WTC11 (cell line): ENCODE measurements at regions not wholly inside any gene's neighbourhood (a gene's known extent, or its start where the extent isn't known, plus 50 kb on each side); places are given as distances from the start of the nearest gene placed in this dataset.

Source experiments
- ATAC-seq: fragments of 200-7000 bp; cut with Tn5 transposase; 2 replicates; pipeline ENCODE4 v1.10.0; 2021; ENCODE audit warnings: mild to moderate bottlenecking, moderate library complexity
- CTCF ChIA-PET: fragments of 300-600 bp; sonication (Branson Sonifier 250); formaldehyde crosslinking; loops from one replicate; lab custom pipeline; 2021; ENCODE audit warnings: antibody characterized with exemption; lab: Charles Lee
- POLR2A ChIA-PET: fragments of 350-600 bp; sonication (Branson Sonifier 250); formaldehyde crosslinking; loops from one replicate; lab custom pipeline; 2021; ENCODE audit warnings: antibody characterized with exemption; lab: Charles Lee
- DNase-seq: peaks from one replicate; pipeline ENCODE4 v3.0.0; 2021; ENCODE audit warnings: low spot score
- H3K27ac Mint-ChIP-seq: 2 replicates; pipeline ENCODE4 v1.8.0; 2021; ENCODE audit warnings: mixed read lengths
- H3K27me3 Mint-ChIP-seq: 2 replicates; pipeline ENCODE4 v1.8.0; 2021; ENCODE audit warnings: low read depth, mild to moderate bottlenecking, moderate library complexity, mixed read lengths
- H3K36me3 Mint-ChIP-seq: 2 replicates; pipeline ENCODE4 v1.8.0; 2021; ENCODE audit warnings: mixed read lengths
- H3K4me1 Mint-ChIP-seq: 2 replicates; pipeline ENCODE4 v1.8.0; 2022; ENCODE audit warnings: mixed read lengths
- H3K4me3 Mint-ChIP-seq: 2 replicates; pipeline ENCODE4 v1.8.0; 2021; ENCODE audit warnings: mild to moderate bottlenecking, moderate library complexity, mixed read lengths
- H3K9me3 Mint-ChIP-seq: 2 replicates; pipeline ENCODE4 v1.8.0; 2021; ENCODE audit warnings: mixed read lengths
- ESRRA ChIP-seq: sonication (generic); formaldehyde crosslinking; IDR thresholded peaks from 2 replicates; pipeline ENCODE4 v1.8.1; 2022; ENCODE audit warnings: mild to moderate bottlenecking, missing genetic modification reagents, borderline replicate concordance
- GRHL2 ChIP-seq: fragments of 250-450 bp; sonication (Bioruptor Pico); IDR thresholded peaks from 2 replicates; pipeline ENCODE4 v1.8.0; 2022; ENCODE audit warnings: mild to moderate bottlenecking, moderate library complexity; ENCODE audit not compliant: insufficient replicate concordance, severe bottlenecking
- NFATC4 ChIP-seq: fragments of 250-450 bp; sonication (Bioruptor Pico); IDR thresholded peaks from 2 replicates; pipeline ENCODE4 v1.9.0; 2021; ENCODE audit warnings: mild to moderate bottlenecking
- NFE2L1 ChIP-seq: sonication (generic); formaldehyde crosslinking; IDR thresholded peaks from 2 replicates; pipeline ENCODE4 v1.8.1; 2023; ENCODE audit warnings: missing genetic modification reagents
- OVOL2 ChIP-seq: fragments of 250-450 bp; sonication (Bioruptor Pico); IDR thresholded peaks from 2 replicates; pipeline ENCODE4 v1.9.0; 2021; ENCODE audit warnings: mild to moderate bottlenecking, borderline replicate concordance
- RELA ChIP-seq: sonication (generic); formaldehyde crosslinking; IDR thresholded peaks from 2 replicates; pipeline ENCODE4 v1.8.1; 2022; ENCODE audit warnings: missing genetic modification reagents, mild to moderate bottlenecking, borderline replicate concordance
- SMAD4 ChIP-seq: sonication (generic); formaldehyde crosslinking; IDR thresholded peaks from 2 replicates; pipeline ENCODE4 v1.8.0; 2022; ENCODE audit warnings: mild to moderate bottlenecking, missing genetic modification reagents
- SOX15 ChIP-seq: fragments of 250-450 bp; sonication (Bioruptor Pico); IDR thresholded peaks from 2 replicates; pipeline ENCODE4 v1.9.0; 2021; ENCODE audit warnings: mild to moderate bottlenecking
- ZNF121 ChIP-seq: sonication (generic); formaldehyde crosslinking; IDR thresholded peaks from 2 replicates; pipeline ENCODE4 v1.8.0; 2023; ENCODE audit warnings: missing genetic modification reagents
- TF ChIP-seq, protein P1 (sequence below): fragments of 200-600 bp; IDR thresholded peaks from 2 replicates; pipeline ENCODE4 v1.8.0; 2022; ENCODE audit warnings: antibody characterized with exemption
- TF ChIP-seq, protein P2 (sequence below): fragments of 250-450 bp; sonication (Bioruptor Pico); IDR thresholded peaks from 2 replicates; pipeline ENCODE4 v1.9.0; 2021; ENCODE audit warnings: moderate library complexity, mild to moderate bottlenecking, inconsistent platforms, borderline replicate concordance
- TF ChIP-seq, protein P3 (sequence below): sonication (generic); formaldehyde crosslinking; IDR thresholded peaks from 2 replicates; pipeline ENCODE4 v1.8.1; 2023; ENCODE audit warnings: mild to moderate bottlenecking, missing genetic modification reagents, borderline replicate concordance
- TF ChIP-seq, protein P4 (sequence below): sonication (generic); formaldehyde crosslinking; IDR thresholded peaks from 2 replicates; pipeline ENCODE4 v1.8.1; 2023; ENCODE audit warnings: mild to moderate bottlenecking, missing genetic modification reagents
- TF ChIP-seq, protein P5 (sequence below): sonication (generic); formaldehyde crosslinking; IDR thresholded peaks from 2 replicates; pipeline ENCODE4 v1.8.1; 2022; ENCODE audit warnings: mild to moderate bottlenecking, moderate library complexity, missing genetic modification reagents
- TF ChIP-seq, protein P6 (sequence below): fragments of 250-450 bp; sonication (Bioruptor Pico); IDR thresholded peaks from 2 replicates; pipeline ENCODE4 v1.9.0; 2021; ENCODE audit warnings: mild to moderate bottlenecking, borderline replicate concordance
- TF ChIP-seq, protein P7 (sequence below): sonication (generic); formaldehyde crosslinking; IDR thresholded peaks from 2 replicates; pipeline ENCODE4 v1.8.1; 2022; ENCODE audit warnings: mild to moderate bottlenecking, missing genetic modification reagents, moderate library complexity, borderline replicate concordance

DNA sequence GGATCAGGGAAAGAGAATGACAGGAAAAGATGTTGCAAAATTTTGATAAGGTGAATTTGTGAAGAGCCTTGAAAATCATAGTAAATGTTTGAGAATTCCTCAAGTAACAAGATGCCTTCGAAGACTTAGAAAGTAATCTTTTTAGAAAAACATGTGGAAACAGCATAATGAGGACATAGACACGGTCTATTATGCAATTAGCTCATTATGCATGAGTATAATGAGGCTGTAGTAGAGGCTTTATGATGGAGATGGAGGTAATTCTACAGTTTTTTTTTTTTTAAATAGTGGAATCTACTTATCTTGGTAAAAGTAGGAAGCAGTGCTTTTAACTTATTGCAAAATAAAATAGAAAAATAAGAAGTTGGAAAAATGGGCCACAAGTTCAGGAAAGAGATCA, 1329.1 kb upstream of the SPRY2 start (continued):
- TF ChIP-seq, protein P1, sequence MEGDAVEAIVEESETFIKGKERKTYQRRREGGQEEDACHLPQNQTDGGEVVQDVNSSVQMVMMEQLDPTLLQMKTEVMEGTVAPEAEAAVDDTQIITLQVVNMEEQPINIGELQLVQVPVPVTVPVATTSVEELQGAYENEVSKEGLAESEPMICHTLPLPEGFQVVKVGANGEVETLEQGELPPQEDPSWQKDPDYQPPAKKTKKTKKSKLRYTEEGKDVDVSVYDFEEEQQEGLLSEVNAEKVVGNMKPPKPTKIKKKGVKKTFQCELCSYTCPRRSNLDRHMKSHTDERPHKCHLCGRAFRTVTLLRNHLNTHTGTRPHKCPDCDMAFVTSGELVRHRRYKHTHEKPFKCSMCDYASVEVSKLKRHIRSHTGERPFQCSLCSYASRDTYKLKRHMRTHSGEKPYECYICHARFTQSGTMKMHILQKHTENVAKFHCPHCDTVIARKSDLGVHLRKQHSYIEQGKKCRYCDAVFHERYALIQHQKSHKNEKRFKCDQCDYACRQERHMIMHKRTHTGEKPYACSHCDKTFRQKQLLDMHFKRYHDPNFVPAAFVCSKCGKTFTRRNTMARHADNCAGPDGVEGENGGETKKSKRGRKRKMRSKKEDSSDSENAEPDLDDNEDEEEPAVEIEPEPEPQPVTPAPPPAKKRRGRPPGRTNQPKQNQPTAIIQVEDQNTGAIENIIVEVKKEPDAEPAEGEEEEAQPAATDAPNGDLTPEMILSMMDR = no peak
- TF ChIP-seq SOX15 (CRISPR knock-in tag) = no peak

DNA sequence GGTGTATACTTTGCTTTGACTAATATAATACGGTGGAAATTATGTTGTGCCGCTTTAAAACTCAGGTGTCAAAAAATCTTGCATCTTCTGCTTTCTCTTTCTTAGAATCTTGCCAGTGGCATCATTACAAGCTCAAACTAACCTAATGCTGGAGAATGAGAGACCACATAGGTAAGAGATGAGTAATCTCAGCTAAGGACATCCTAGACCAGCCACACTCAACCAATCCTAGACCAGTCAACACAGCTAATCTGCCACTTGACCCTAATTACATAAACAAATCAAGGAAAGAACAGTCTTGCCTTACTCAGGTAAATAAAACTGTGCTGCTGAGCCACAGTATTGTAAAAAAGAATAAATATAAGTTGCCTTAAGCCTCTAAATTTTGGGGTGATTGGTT, 1323.9 kb upstream of the SPRY2 start:
- POLR2A ChIA-PET = interaction anchor here (0.7 kb wide), 1 partner anchor 1438 kb away, joined by 3 read pairs; no protein-coding TSS in a partner anchor
- CTCF ChIA-PET = no interaction called here
- TF ChIP-seq, protein P2, sequence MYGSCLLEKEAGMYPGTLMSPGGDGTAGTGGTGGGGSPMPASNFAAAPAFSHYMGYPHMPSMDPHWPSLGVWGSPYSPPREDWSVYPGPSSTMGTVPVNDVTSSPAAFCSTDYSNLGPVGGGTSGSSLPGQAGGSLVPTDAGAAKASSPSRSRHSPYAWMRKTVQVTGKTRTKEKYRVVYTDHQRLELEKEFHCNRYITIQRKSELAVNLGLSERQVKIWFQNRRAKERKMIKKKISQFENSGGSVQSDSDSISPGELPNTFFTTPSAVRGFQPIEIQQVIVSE (CRISPR knock-in tag) = no peak
- TF ChIP-seq, protein P3, sequence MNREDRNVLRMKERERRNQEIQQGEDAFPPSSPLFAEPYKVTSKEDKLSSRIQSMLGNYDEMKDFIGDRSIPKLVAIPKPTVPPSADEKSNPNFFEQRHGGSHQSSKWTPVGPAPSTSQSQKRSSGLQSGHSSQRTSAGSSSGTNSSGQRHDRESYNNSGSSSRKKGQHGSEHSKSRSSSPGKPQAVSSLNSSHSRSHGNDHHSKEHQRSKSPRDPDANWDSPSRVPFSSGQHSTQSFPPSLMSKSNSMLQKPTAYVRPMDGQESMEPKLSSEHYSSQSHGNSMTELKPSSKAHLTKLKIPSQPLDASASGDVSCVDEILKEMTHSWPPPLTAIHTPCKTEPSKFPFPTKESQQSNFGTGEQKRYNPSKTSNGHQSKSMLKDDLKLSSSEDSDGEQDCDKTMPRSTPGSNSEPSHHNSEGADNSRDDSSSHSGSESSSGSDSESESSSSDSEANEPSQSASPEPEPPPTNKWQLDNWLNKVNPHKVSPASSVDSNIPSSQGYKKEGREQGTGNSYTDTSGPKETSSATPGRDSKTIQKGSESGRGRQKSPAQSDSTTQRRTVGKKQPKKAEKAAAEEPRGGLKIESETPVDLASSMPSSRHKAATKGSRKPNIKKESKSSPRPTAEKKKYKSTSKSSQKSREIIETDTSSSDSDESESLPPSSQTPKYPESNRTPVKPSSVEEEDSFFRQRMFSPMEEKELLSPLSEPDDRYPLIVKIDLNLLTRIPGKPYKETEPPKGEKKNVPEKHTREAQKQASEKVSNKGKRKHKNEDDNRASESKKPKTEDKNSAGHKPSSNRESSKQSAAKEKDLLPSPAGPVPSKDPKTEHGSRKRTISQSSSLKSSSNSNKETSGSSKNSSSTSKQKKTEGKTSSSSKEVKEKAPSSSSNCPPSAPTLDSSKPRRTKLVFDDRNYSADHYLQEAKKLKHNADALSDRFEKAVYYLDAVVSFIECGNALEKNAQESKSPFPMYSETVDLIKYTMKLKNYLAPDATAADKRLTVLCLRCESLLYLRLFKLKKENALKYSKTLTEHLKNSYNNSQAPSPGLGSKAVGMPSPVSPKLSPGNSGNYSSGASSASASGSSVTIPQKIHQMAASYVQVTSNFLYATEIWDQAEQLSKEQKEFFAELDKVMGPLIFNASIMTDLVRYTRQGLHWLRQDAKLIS (CRISPR knock-in tag) = no peak
- no peak for TF ChIP-seq NFATC4 (CRISPR knock-in tag)
- TF ChIP-seq, protein P4, sequence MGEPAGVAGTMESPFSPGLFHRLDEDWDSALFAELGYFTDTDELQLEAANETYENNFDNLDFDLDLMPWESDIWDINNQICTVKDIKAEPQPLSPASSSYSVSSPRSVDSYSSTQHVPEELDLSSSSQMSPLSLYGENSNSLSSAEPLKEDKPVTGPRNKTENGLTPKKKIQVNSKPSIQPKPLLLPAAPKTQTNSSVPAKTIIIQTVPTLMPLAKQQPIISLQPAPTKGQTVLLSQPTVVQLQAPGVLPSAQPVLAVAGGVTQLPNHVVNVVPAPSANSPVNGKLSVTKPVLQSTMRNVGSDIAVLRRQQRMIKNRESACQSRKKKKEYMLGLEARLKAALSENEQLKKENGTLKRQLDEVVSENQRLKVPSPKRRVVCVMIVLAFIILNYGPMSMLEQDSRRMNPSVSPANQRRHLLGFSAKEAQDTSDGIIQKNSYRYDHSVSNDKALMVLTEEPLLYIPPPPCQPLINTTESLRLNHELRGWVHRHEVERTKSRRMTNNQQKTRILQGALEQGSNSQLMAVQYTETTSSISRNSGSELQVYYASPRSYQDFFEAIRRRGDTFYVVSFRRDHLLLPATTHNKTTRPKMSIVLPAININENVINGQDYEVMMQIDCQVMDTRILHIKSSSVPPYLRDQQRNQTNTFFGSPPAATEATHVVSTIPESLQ (CRISPR knock-in tag) = no peak
- no peak for TF ChIP-seq SOX15 (CRISPR knock-in tag)
- TF ChIP-seq, protein P5, sequence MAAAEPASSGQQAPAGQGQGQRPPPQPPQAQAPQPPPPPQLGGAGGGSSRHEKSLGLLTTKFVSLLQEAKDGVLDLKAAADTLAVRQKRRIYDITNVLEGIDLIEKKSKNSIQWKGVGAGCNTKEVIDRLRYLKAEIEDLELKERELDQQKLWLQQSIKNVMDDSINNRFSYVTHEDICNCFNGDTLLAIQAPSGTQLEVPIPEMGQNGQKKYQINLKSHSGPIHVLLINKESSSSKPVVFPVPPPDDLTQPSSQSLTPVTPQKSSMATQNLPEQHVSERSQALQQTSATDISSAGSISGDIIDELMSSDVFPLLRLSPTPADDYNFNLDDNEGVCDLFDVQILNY = no peak
- TF ChIP-seq ZNF121 (CRISPR knock-in tag) = no peak
- TF ChIP-seq OVOL2 (CRISPR knock-in tag) = no peak
- TF ChIP-seq SMAD4 (CRISPR knock-in tag) = no peak
- TF ChIP-seq, protein P1 = no peak
- TF ChIP-seq, protein P6, sequence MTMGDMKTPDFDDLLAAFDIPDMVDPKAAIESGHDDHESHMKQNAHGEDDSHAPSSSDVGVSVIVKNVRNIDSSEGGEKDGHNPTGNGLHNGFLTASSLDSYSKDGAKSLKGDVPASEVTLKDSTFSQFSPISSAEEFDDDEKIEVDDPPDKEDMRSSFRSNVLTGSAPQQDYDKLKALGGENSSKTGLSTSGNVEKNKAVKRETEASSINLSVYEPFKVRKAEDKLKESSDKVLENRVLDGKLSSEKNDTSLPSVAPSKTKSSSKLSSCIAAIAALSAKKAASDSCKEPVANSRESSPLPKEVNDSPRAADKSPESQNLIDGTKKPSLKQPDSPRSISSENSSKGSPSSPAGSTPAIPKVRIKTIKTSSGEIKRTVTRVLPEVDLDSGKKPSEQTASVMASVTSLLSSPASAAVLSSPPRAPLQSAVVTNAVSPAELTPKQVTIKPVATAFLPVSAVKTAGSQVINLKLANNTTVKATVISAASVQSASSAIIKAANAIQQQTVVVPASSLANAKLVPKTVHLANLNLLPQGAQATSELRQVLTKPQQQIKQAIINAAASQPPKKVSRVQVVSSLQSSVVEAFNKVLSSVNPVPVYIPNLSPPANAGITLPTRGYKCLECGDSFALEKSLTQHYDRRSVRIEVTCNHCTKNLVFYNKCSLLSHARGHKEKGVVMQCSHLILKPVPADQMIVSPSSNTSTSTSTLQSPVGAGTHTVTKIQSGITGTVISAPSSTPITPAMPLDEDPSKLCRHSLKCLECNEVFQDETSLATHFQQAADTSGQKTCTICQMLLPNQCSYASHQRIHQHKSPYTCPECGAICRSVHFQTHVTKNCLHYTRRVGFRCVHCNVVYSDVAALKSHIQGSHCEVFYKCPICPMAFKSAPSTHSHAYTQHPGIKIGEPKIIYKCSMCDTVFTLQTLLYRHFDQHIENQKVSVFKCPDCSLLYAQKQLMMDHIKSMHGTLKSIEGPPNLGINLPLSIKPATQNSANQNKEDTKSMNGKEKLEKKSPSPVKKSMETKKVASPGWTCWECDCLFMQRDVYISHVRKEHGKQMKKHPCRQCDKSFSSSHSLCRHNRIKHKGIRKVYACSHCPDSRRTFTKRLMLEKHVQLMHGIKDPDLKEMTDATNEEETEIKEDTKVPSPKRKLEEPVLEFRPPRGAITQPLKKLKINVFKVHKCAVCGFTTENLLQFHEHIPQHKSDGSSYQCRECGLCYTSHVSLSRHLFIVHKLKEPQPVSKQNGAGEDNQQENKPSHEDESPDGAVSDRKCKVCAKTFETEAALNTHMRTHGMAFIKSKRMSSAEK (CRISPR knock-in tag) = no peak
- no peak for TF ChIP-seq GRHL2 (CRISPR knock-in tag)
- TF ChIP-seq, protein P7, sequence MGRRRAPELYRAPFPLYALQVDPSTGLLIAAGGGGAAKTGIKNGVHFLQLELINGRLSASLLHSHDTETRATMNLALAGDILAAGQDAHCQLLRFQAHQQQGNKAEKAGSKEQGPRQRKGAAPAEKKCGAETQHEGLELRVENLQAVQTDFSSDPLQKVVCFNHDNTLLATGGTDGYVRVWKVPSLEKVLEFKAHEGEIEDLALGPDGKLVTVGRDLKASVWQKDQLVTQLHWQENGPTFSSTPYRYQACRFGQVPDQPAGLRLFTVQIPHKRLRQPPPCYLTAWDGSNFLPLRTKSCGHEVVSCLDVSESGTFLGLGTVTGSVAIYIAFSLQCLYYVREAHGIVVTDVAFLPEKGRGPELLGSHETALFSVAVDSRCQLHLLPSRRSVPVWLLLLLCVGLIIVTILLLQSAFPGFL (CRISPR knock-in tag) = no peak
- TF ChIP-seq ESRRA (CRISPR knock-in tag) = no peak
- no peak for TF ChIP-seq NFE2L1 (CRISPR knock-in tag)
- no peak for TF ChIP-seq RELA

More for the DNA sequence above, 1323.9 kb upstream of the SPRY2 start:
- Mint-ChIP-seq H3K27ac (no peak overlapping the region), H3K4me3 (no peak overlapping the region), H3K9me3 (no peaks in the 10 kb centered on the region), H3K27me3 (no peaks in the 10 kb centered on the region), H3K36me3 (no peaks in the 10 kb centered on the region), H3K4me1 (peaks cover 21% of the 10 kb centered on the region)
- DNase-seq (no peak), ATAC-seq (no peak; the same call in 1 of the 2 replicates)
